NT2/D1 (cell line): ENCODE measurements at regions not wholly inside any gene's neighbourhood (a gene's known extent, or its start where the extent isn't known, plus 50 kb on each side); places are given as distances from the start of the nearest gene placed in this dataset.

Experiments used
- DNase-seq: peaks from one replicate; pipeline ENCODE4 v3.0.0-alpha.2; 2011; ENCODE audit warnings: low read depth, low spot score
- H3K27me3 ChIP-seq: 2 replicates; pipeline ENCODE4 v1.6.0; 2011; ENCODE audit warnings: mild to moderate bottlenecking; ENCODE audit not compliant: insufficient read length, insufficient read depth
- H3K36me3 ChIP-seq: 2 replicates; pipeline ENCODE4 v1.6.1; 2011; ENCODE audit warnings: mild to moderate bottlenecking, low read length, mixed read lengths; ENCODE audit not compliant: insufficient read depth, insufficient read length
- H3K4me1 ChIP-seq: 2 replicates; pipeline ENCODE4 v1.5.1; 2011; ENCODE audit not compliant: insufficient read depth, insufficient read length
- H3K4me3 ChIP-seq: 2 replicates; pipeline ENCODE4 v1.5.1; 2011; ENCODE audit warnings: low read depth; ENCODE audit not compliant: insufficient read length
- H3K9ac ChIP-seq: 2 replicates; pipeline ENCODE4 v1.6.0; 2011; ENCODE audit warnings: low read depth; ENCODE audit not compliant: insufficient read length
- H3K9me3 ChIP-seq: 2 replicates; pipeline ENCODE4 v1.5.1; 2011; ENCODE audit warnings: mild to moderate bottlenecking, low read length; ENCODE audit not compliant: insufficient read depth
- SUZ12 ChIP-seq: IDR thresholded peaks from 2 replicates; pipeline ENCODE4 v1.6.1; 2011; ENCODE audit not compliant: insufficient read length, insufficient read depth; ENCODE audit errors: extremely low read depth
- YY1 ChIP-seq: IDR thresholded peaks from 2 replicates; pipeline ENCODE4 v1.6.1; 2011; ENCODE audit not compliant: insufficient read length, insufficient read depth
- ZNF274 ChIP-seq: IDR thresholded peaks from 2 replicates; pipeline ENCODE4 v1.6.1; 2011; ENCODE audit warnings: mild to moderate bottlenecking, low read depth, low read length

DNA sequence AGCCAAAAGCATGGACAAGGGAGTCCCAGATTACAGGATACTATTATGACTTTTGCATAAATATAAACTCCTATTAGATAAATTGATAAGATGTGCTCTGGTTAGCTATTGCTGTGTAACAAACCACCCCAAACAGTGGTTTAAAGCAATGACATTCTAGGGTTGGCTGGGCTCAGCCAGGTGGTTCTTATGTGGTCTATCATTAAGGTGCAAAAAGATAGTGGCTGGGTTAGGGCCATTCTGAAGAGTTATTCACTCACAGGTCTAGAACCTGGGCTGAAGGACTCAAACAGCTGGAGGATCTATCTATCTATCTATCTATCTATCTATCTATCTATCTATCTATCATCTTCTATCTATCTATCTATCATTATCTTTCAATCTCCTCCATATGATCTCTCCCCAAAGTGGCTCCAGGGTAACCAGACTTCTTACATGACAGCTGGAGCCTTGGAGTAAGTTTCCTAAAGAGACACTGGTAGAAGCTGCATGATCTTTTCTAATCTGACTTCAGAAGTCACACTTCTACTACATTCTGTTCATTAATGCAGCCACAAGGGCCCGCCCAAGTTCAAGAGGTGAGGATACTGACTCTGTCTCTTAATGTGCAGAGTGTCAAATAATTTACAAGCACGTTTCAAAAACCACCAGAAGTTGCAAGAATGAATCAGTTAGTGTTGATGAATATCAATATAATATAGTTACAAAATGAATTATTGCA is 74.9 kb upstream of the XCR1 start:
- Histone ChIP-seq H3K27me3 (no peaks in the 10 kb centered on the region), H3K9me3 (peaks cover 10% of the 10 kb centered on the region; the same call in 1 of the 2 replicates), H3K4me3 (no peak overlapping the region), H3K4me1 (no peaks in the 10 kb centered on the region), H3K9ac (no peak overlapping the region), H3K36me3 (no peaks in the 10 kb centered on the region)
- DNase-seq: no peak
- TF ChIP-seq ZNF274: no peak
- no peak for TF ChIP-seq SUZ12
- TF ChIP-seq YY1: no peak

DNA sequence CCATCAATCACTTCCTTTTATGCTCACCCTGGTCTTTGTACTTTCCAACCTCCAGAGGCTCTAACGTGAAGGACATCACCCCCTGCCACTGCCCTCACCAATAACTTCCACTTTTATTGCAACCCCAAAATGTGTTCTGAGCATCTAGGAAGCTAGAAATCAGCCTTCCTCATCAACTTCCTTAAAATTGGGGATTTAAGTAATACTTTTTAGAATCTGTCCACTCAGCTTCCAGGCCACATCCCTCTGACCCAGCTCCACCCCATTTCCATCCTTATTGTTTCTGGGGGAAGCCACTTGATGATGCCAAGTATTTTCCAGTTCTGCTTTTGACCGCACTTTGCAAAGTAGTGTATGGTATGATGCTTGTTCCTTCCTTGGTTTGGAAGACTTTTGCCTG is 73.5 kb upstream of the XCR1 start:
- H3K27me3 ChIP-seq: no peaks in the 10 kb centered on the region
- H3K4me1 ChIP-seq: no peaks in the 10 kb centered on the region
- no peaks in the 10 kb centered on the region for H3K36me3 ChIP-seq
- H3K4me3 ChIP-seq: no peak overlapping the region
- DNase-seq: no peak
- peaks cover 19% of the 10 kb centered on the region; the same call in 1 of the 2 replicates for H3K9me3 ChIP-seq
- H3K9ac ChIP-seq: no peak overlapping the region
- TF ChIP-seq ZNF274 (no peak), SUZ12 (no peak), YY1 (no peak)

DNA sequence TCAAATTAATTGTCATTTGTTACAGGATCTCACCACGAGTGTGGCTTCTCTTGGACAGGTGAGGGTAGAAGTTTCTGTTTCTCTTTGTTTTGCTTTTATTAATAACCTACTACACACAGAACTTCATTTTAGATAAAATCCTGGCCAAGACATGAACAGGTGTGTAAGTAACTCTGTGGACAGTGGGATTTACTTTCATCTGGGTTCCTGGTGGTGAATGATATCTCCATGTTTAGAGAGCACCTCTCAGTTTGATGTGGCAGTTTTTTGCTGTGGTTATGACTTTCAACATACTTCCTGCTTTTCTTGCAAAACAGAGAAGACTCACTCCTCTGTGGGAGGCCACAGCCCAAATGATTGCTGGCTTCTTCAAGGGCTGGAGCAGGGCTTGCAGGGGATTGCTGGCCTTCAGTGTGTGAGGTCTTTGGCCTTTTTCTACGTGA is 71.1 kb upstream of the XCR1 start:
- Histone ChIP-seq H3K4me3 (no peak overlapping the region), H3K27me3 (no peaks in the 10 kb centered on the region), H3K36me3 (no peaks in the 10 kb centered on the region), H3K9me3 (peaks cover 19% of the 10 kb centered on the region; the same call in 1 of the 2 replicates), H3K9ac (no peak overlapping the region), H3K4me1 (no peaks in the 10 kb centered on the region)
- no peak for TF ChIP-seq YY1
- TF ChIP-seq SUZ12: no peak
- no peak for TF ChIP-seq ZNF274
- DNase-seq: no peak

DNA sequence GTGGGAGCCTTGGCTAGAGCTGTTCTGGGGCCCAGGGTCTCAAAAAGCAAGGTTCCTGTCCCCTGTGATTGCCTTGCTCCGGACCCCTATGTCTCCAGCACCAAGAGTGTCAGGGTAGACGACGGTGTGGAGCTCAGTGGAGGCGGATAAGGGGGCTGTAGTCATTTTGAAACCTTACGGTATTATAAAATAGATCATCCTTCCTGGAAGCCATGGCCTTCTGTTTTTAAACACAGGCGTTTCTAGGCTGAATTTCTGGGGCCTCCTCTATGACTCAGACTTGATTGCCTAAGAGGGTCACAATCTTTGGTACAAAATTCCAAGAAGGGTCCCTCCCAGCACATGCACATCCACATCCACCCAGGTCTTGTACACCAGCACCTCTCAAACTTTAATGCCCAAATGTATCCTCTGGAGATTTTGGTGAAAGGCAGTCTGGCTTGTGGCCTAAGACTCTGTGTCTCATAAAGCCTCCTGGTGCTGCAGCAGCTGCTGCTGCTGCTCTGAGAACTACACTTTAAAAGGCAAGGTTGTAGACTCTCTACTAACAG is 70.5 kb upstream of the XCR1 start:
- TF ChIP-seq ZNF274: no peak
- TF ChIP-seq SUZ12: no peak
- TF ChIP-seq YY1: no peak
- H3K36me3 ChIP-seq: no peaks in the 10 kb centered on the region
- no peak overlapping the region for H3K4me3 ChIP-seq
- H3K9ac ChIP-seq: no peak overlapping the region
- H3K4me1 ChIP-seq: no peaks in the 10 kb centered on the region
- DNase-seq: no peak
- peaks cover 19% of the 10 kb centered on the region; the same call in 1 of the 2 replicates for H3K9me3 ChIP-seq
- no peaks in the 10 kb centered on the region for H3K27me3 ChIP-seq

DNA sequence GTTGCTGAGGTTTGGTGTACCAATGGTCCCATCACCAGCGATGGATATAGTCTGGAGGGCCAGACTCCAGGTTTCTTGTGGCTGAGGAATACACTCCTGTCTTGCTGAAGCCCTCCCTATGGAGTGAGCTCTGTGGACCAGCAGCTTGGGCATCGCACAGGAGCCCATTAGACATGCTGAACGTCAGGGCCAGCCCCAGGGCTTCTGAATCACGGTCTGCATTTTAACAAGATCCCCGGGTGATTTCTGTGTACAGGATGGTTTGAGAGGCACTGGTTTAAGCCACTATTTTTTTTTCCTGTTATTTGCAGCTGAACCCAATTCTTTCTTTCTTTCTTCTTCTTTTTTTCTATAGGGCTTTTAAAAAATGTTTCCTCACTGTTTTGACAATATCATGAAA is 69.5 kb upstream of the XCR1 start:
- no peaks in the 10 kb centered on the region for H3K4me1 ChIP-seq
- DNase-seq: no peak
- H3K36me3 ChIP-seq: no peaks in the 10 kb centered on the region
- no peak overlapping the region for H3K9ac ChIP-seq
- H3K9me3 ChIP-seq: peaks cover 9% of the 10 kb centered on the region; the same call in 1 of the 2 replicates
- H3K4me3 ChIP-seq: no peak overlapping the region
- no peak for TF ChIP-seq YY1
- TF ChIP-seq SUZ12: no peak
- no peak for TF ChIP-seq ZNF274
- no peaks in the 10 kb centered on the region for H3K27me3 ChIP-seq

DNA sequence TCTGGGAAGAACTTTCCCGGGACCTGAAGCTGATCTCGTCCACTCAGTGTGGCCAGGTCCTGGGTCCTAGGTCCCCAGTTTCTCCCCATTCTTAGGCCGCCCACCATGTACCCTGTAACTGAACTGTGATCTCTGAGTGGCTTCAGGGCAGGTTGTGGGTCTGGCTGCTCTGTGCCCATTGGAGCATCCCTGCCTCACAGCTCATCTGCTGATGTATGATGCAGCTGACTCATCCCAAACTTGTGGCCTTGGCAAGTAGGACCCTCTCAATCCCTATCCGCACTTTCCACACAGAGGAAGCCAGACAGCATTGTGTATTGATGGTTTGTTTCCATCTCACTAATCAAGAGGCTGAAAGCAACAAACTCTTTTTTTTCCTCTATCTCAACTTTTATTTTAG is 69.1 kb upstream of the XCR1 start:
- H3K4me1 ChIP-seq: no peaks in the 10 kb centered on the region
- DNase-seq: no peak
- H3K9ac ChIP-seq: no peak overlapping the region
- no peak for TF ChIP-seq SUZ12
- TF ChIP-seq YY1: no peak
- TF ChIP-seq ZNF274: no peak
- no peaks in the 10 kb centered on the region for H3K27me3 ChIP-seq
- H3K9me3 ChIP-seq: peaks cover 9% of the 10 kb centered on the region; the same call in 1 of the 2 replicates
- no peak overlapping the region for H3K4me3 ChIP-seq
- H3K36me3 ChIP-seq: no peaks in the 10 kb centered on the region

DNA sequence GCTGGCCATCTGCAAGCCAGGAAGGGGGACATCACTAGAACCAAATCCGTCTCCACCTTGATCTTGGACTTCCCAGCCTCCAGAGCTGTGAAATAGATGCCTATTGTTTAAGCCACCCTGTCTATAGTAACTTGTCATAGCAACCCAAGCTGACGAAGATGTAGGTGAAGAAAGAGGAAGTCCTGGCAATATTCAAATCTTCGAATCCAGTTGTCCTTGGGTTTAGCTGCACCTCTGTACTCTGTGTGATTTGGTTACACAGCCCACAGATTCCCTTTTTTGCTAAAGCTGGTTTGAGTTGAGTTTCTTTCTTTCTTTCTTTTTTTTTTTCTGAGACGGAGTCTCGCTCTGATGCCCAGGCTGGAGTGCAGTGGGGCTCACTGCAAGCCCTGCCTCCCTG is 68.0 kb upstream of the XCR1 start:
- H3K9ac ChIP-seq: no peak overlapping the region
- no peaks in the 10 kb centered on the region for H3K27me3 ChIP-seq
- H3K4me3 ChIP-seq: no peak overlapping the region
- H3K36me3 ChIP-seq: no peaks in the 10 kb centered on the region
- H3K9me3 ChIP-seq: 0 out of 2 replicates have a peak, but pooled peaks cover 9% of the 10 kb centered on the region
- no peak for DNase-seq
- TF ChIP-seq SUZ12 (no peak), ZNF274 (no peak), YY1 (no peak)
- no peaks in the 10 kb centered on the region for H3K4me1 ChIP-seq
